Breast epithelium (tissue), 3 donors: ENCODE measurements at regions not wholly inside any gene's neighbourhood (a gene's known extent, or its start where the extent isn't known, plus 50 kb on each side); places are given as distances from the start of the nearest gene placed in this dataset.

Experiments used
- CTCF ChIP-seq, 3 donors: fragments of 450-650 bp; IDR thresholded peaks; one replicate each; pipeline ENCODE4 v1.5.1; 2016 to 2017; ENCODE audit warnings: antibody characterized with exemption in 3 of 3, mild to moderate bottlenecking in 3 of 3, moderate library complexity in 3 of 3
- POLR2A ChIP-seq: fragments of 450-650 bp; IDR thresholded peaks from one replicate; pipeline ENCODE4 v1.6.1; 2016; ENCODE audit warnings: antibody characterized with exemption, mild to moderate bottlenecking, moderate library complexity
- POLR2AphosphoS5 ChIP-seq, 3 donors: sonication (generic); formaldehyde crosslinking; IDR thresholded peaks; one replicate each; pipeline ENCODE4 v1.6.1; 2017; ENCODE audit warnings: antibody characterized with exemption in 3 of 3

- TF ChIP-seq CTCF (IDR thresholded peaks at IDR 0.05) (no peak), POLR2A (no peak), POLR2AphosphoS5 (IDR thresholded peaks at IDR 0.05) (no peak)
These were observed 306.9 kb upstream of the C9orf72 start for GRCh38 chr9:27880156-27880555.
